ENCODE measurements at regions not wholly inside any gene's neighbourhood (a gene's known extent, or its start where the extent isn't known, plus 50 kb on each side); places are given as distances from the start of the nearest gene placed in this dataset.

- TF ChIP-seq ZNF20 (CRISPR knock-in tag; IDR thresholded peaks at IDR 0.05) (no peak), ZHX1 (CRISPR knock-in tag; IDR thresholded peaks at IDR 0.05; ENCODE audit: low read depth) (no peak), CEBPB (IDR thresholded peaks at IDR 0.05; ENCODE audit: borderline replicate concordance, low read depth, low read length) (no peak), HNRNPUL1 (IDR thresholded peaks at IDR 0.05; ENCODE audit: low read depth, low read length) (no peak), ZNF614 (CRISPR knock-in tag; IDR thresholded peaks at IDR 0.05; ENCODE audit: borderline replicate concordance) (no peak), CENPX (CRISPR knock-in tag; IDR thresholded peaks at IDR 0.05) (no peak), ZBTB7B (CRISPR knock-in tag; IDR thresholded peaks at IDR 0.05) (no peak), SMAD3 (CRISPR knock-in tag; IDR thresholded peaks at IDR 0.05) (no peak), FOXJ3 (CRISPR knock-in tag; IDR thresholded peaks at IDR 0.05; ENCODE audit: borderline replicate concordance) (no peak), FOXA1 (IDR thresholded peaks at IDR 0.05) (no peak), FOXA1 (CRISPR knock-in tag; IDR thresholded peaks at IDR 0.05) (no peak)
Measured at GRCh38 chr2:65754219-65754618, 321.8 kb upstream of the SPRED2 start.
